SK-N-MC (cell line): ENCODE measurements at regions not wholly inside any gene's neighbourhood (a gene's known extent, or its start where the extent isn't known, plus 50 kb on each side); places are given as distances from the start of the nearest gene placed in this dataset.

Source experiments
- DNase-seq: peaks from one replicate; pipeline ENCODE4 v3.0.0-alpha.2; 2011; ENCODE audit warnings: low read depth, low spot score
- H3K27ac ChIP-seq: fragments of 200-600 bp; sonication (generic); 2 replicates; pipeline ENCODE4 v1.5.1; 2016; ENCODE audit warnings: mixed run types
- H3K36me3 ChIP-seq: fragments of 200-600 bp; sonication (generic); 2 replicates; pipeline ENCODE4 v1.6.1; 2017; ENCODE audit warnings: antibody characterized with exemption, low read length, mixed read lengths; ENCODE audit not compliant: insufficient read depth
- H3K4me3 ChIP-seq: fragments of 200-600 bp; sonication (generic); 2 replicates; pipeline ENCODE4 v1.5.1; 2016
- H3K9ac ChIP-seq: fragments of 200-600 bp; sonication (generic); 2 replicates; pipeline ENCODE4 v1.8.0; 2017; ENCODE audit warnings: mixed run types, mixed read lengths; ENCODE audit not compliant: insufficient read length
- H3K9me3 ChIP-seq: fragments of 200-600 bp; sonication (generic); 2 replicates; pipeline ENCODE4 v1.6.1; 2017; ENCODE audit warnings: low read depth, mild to moderate bottlenecking, antibody characterized with exemption, low read length, moderate library complexity, mixed read lengths
- EZH2 ChIP-seq: fragments of 200-600 bp; sonication (generic); IDR thresholded peaks from one replicate; pipeline ENCODE4 v1.6.1; 2017; ENCODE audit warnings: antibody characterized with exemption
- FOXP2 ChIP-seq: optimal IDR thresholded peaks from 2 replicates; pipeline ENCODE3; 2011; ENCODE audit warnings: mild to moderate bottlenecking, moderate library complexity; ENCODE audit not compliant: insufficient read depth; ENCODE audit errors: extremely low read length, control extremely low read depth
- POLR2AphosphoS5 ChIP-seq: IDR thresholded peaks from 2 replicates; pipeline ENCODE4 v1.6.1; 2012; ENCODE audit warnings: mild to moderate bottlenecking, low read depth, low read length, borderline replicate concordance

- no peak overlapping the region for H3K4me3 ChIP-seq
- no peak for DNase-seq
- TF ChIP-seq EZH2: no peak
- no peak for TF ChIP-seq FOXP2
- no peak for TF ChIP-seq POLR2AphosphoS5
- H3K27ac ChIP-seq: no peak overlapping the region
- H3K36me3 ChIP-seq: no peaks in the 10 kb centered on the region
- no peak overlapping the region for H3K9ac ChIP-seq
- no peaks in the 10 kb centered on the region for H3K9me3 ChIP-seq
Measured at GRCh38 chr18:69205925-69206324, 194.8 kb upstream of the DOK6 start.

- Histone ChIP-seq H3K27ac (no peak overlapping the region), H3K36me3 (no peaks in the 10 kb centered on the region), H3K9ac (no peak overlapping the region), H3K4me3 (no peak overlapping the region), H3K9me3 (no peaks in the 10 kb centered on the region)
- no peak for TF ChIP-seq FOXP2
- TF ChIP-seq EZH2: no peak
- no peak for TF ChIP-seq POLR2AphosphoS5
- DNase-seq: no peak
Measured at GRCh38 chr18:69208545-69208944, 192.1 kb upstream of the DOK6 start.

- TF ChIP-seq FOXP2 (no peak), EZH2 (no peak), POLR2AphosphoS5 (no peak)
- Histone ChIP-seq H3K36me3 (no peaks in the 10 kb centered on the region), H3K9me3 (no peaks in the 10 kb centered on the region), H3K9ac (no peak overlapping the region), H3K27ac (no peak overlapping the region), H3K4me3 (no peak overlapping the region)
- no peak for DNase-seq
Measured at GRCh38 chr18:69209761-69210160, 190.9 kb upstream of the DOK6 start.

GRCh38 chr18:69213842-69214241 lies 186.8 kb upstream of the DOK6 start:
- Histone ChIP-seq H3K9ac (no peak overlapping the region), H3K9me3 (no peaks in the 10 kb centered on the region), H3K36me3 (no peaks in the 10 kb centered on the region), H3K4me3 (no peak overlapping the region), H3K27ac (no peak overlapping the region)
- TF ChIP-seq EZH2 (no peak), FOXP2 (no peak), POLR2AphosphoS5 (no peak)
- DNase-seq: no peak

- Histone ChIP-seq H3K27ac (no peak overlapping the region), H3K36me3 (no peaks in the 10 kb centered on the region), H3K4me3 (no peak overlapping the region), H3K9me3 (no peaks in the 10 kb centered on the region), H3K9ac (no peak overlapping the region)
- no peak for TF ChIP-seq FOXP2
- TF ChIP-seq POLR2AphosphoS5: no peak
- TF ChIP-seq EZH2: no peak
- DNase-seq: no peak
Measured at GRCh38 chr18:69215161-69215560, 185.5 kb upstream of the DOK6 start.

- DNase-seq: no peak
- no peak for TF ChIP-seq EZH2
- no peak for TF ChIP-seq FOXP2
- H3K36me3 ChIP-seq: no peaks in the 10 kb centered on the region
- H3K4me3 ChIP-seq: no peak overlapping the region
- H3K9me3 ChIP-seq: no peaks in the 10 kb centered on the region
- H3K27ac ChIP-seq: no peak overlapping the region
- no peak overlapping the region for H3K9ac ChIP-seq
Measured at GRCh38 chr18:69216321-69216720, 184.4 kb upstream of the DOK6 start.

GRCh38 chr18:69217196-69218000 lies 183.3 kb upstream of the DOK6 start:
- DNase-seq: no peak
- H3K9ac ChIP-seq: no peak overlapping the region
- no peak overlapping the region for H3K27ac ChIP-seq
- H3K4me3 ChIP-seq: no peak overlapping the region
- no peak for TF ChIP-seq EZH2
- TF ChIP-seq FOXP2: no peak
- no peak for TF ChIP-seq POLR2AphosphoS5
- H3K36me3 ChIP-seq: no peaks in the 10 kb centered on the region
- H3K9me3 ChIP-seq: no peaks in the 10 kb centered on the region

GRCh38 chr18:69220529-69220928 lies 180.2 kb upstream of the DOK6 start:
- TF ChIP-seq EZH2 (no peak), FOXP2 (no peak), POLR2AphosphoS5 (no peak)
- no peaks in the 10 kb centered on the region for H3K36me3 ChIP-seq

GRCh38 chr18:69222089-69222488 lies 178.6 kb upstream of the DOK6 start:
- H3K36me3 ChIP-seq: no peaks in the 10 kb centered on the region
- TF ChIP-seq EZH2 (no peak), FOXP2 (no peak), POLR2AphosphoS5 (no peak)
- no peak overlapping the region for H3K4me3 ChIP-seq

More at GRCh38 chr18:69220529-69220928, 180.2 kb upstream of the DOK6 start:
- DNase-seq: no peak
- Histone ChIP-seq H3K9ac (no peak overlapping the region), H3K27ac (no peak overlapping the region), H3K4me3 (no peak overlapping the region), H3K9me3 (no peaks in the 10 kb centered on the region)

More at GRCh38 chr18:69222089-69222488, 178.6 kb upstream of the DOK6 start:
- H3K27ac ChIP-seq: no peak overlapping the region
- no peak overlapping the region for H3K9ac ChIP-seq
- DNase-seq: no peak
- H3K9me3 ChIP-seq: no peaks in the 10 kb centered on the region
